ENCODE measurements at regions not wholly inside any gene's neighbourhood (a gene's known extent, or its start where the extent isn't known, plus 50 kb on each side); places are given as distances from the start of the nearest gene placed in this dataset.

DNA sequence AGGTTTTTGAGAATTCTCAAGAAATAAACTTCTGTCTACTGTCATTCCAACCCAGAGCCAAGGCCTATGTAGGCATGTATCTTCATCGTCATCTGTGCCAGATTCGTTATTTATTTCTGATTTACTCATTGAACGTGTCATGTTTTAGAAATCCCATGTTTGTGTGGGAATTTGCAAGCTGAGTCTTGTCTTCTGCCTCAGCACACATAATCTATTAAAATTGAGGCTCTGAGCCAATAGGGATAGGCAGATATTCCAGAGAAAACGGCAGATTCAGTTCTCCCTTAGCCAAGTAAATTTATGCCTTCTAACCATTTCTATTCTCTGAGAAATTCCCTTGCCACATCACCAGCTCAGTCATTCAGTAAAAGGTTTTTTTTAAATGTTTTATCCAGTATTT is 444.6 kb downstream of the REEP3 start:
- TF ChIP-seq, protein P1, sequence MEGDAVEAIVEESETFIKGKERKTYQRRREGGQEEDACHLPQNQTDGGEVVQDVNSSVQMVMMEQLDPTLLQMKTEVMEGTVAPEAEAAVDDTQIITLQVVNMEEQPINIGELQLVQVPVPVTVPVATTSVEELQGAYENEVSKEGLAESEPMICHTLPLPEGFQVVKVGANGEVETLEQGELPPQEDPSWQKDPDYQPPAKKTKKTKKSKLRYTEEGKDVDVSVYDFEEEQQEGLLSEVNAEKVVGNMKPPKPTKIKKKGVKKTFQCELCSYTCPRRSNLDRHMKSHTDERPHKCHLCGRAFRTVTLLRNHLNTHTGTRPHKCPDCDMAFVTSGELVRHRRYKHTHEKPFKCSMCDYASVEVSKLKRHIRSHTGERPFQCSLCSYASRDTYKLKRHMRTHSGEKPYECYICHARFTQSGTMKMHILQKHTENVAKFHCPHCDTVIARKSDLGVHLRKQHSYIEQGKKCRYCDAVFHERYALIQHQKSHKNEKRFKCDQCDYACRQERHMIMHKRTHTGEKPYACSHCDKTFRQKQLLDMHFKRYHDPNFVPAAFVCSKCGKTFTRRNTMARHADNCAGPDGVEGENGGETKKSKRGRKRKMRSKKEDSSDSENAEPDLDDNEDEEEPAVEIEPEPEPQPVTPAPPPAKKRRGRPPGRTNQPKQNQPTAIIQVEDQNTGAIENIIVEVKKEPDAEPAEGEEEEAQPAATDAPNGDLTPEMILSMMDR (IDR thresholded peaks at IDR 0.05) = no peak
- no peak for TF ChIP-seq POLR2A (IDR thresholded peaks at IDR 0.05)
- no peak for TF ChIP-seq EP300 (IDR thresholded peaks at IDR 0.05)
